GM12801 (cell line): ENCODE measurements at regions not wholly inside any gene's neighbourhood (a gene's known extent, or its start where the extent isn't known, plus 50 kb on each side); places are given as distances from the start of the nearest gene placed in this dataset.

Source experiments
- TF ChIP-seq, protein P1 (sequence below): IDR thresholded peaks from one replicate; pipeline ENCODE4 v1.5.1; 2011; ENCODE audit warnings: control low read depth; ENCODE audit not compliant: insufficient read length; ENCODE audit errors: extremely low read depth

DNA sequence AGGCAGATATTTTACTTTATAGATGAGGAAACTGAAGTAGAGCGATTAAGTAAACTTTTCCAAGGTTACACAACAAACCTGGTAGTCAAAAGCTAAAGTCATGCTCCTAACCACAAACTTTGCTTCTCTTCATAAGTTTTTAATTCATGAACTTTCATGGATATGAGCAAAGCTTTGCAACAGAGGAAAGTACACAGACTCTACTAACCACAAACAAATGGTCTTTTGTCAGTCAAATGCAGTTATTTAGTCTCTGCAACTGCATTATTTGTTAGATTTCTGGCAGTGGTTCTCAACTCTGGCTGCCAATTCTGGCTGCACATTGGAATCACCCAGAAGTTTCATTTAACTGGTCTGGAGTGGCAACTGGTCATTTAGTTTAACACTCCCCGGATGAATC is 140.6 kb upstream of the TMEM168 start:
- TF ChIP-seq, protein P1, sequence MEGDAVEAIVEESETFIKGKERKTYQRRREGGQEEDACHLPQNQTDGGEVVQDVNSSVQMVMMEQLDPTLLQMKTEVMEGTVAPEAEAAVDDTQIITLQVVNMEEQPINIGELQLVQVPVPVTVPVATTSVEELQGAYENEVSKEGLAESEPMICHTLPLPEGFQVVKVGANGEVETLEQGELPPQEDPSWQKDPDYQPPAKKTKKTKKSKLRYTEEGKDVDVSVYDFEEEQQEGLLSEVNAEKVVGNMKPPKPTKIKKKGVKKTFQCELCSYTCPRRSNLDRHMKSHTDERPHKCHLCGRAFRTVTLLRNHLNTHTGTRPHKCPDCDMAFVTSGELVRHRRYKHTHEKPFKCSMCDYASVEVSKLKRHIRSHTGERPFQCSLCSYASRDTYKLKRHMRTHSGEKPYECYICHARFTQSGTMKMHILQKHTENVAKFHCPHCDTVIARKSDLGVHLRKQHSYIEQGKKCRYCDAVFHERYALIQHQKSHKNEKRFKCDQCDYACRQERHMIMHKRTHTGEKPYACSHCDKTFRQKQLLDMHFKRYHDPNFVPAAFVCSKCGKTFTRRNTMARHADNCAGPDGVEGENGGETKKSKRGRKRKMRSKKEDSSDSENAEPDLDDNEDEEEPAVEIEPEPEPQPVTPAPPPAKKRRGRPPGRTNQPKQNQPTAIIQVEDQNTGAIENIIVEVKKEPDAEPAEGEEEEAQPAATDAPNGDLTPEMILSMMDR, result no peak

DNA sequence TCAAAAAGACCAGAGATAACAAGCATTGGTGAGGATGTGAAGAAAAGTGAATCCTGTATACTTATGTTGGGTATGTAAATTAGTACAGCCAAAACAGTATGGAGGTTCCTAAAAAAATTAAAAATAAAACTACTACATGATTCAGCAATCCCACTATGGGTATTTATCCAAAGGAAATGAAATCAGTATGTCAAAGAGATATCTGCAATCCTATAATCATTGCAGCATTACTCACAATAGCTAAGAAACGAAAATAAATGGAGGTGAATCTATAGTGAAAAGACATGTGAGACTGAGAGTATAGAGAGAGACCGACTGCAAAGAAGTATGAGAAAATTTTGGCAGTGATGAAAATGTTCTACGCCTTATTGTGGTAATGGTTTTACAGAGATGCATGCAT is 139.2 kb upstream of the TMEM168 start:
- TF ChIP-seq, protein P1, result no peak

DNA sequence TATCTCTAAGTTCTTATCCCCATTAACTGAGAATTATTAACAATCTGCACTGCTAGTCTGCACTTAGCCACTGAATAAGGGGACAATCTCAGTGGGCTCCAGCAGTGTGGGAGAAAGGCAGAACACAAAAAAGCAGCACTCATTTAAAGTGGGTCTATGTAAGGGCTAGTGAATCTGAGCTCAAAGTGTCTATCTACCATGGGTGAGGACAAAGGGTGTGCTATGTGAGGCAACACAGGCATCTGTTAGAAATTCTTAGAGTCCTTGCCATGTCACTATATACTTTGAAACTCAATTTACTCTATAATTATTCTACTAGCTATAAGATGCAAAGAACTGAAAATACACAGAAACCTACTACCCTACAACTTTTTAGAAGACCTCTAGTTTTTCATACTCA is 135.8 kb upstream of the TMEM168 start:
- TF ChIP-seq, protein P1, result no peak

DNA sequence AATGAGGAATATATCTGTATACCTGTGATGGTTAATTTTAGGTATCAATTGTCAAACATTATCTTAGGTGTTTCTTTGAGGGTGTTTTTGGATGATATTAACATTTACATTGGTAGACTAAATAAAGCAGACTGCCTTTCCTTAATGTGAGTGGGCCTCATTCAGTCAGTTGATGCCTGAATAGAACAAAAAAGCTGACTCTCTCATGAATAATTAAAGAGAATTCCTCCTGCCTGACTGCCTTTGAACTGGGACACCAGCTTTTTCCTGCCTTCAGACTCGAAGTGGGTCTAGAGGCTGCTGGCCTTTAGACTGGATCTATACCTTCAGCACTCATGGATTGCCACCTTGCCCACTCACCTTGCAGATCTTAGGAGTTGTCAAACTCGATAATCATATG is 117.9 kb upstream of the TMEM168 start:
- TF ChIP-seq, protein P1, result no peak

DNA sequence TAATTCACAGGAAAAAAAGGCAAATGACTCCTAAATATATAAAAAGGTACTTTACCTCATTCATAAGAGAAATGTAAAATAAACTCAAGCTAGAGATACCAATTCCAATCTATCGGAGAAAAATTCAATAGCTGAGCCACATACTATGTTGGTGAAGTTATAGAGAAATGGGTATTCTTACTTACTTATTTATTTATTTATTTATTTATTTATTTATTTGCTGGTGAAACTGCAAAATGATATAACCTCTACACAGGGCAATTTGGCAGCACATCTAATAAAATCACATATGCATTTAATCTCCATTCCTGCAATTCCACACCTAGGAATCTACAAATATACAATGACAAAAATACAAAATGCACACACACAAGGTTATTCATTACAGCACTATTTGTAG is 117.5 kb upstream of the TMEM168 start:
- TF ChIP-seq, protein P1, result no peak

DNA sequence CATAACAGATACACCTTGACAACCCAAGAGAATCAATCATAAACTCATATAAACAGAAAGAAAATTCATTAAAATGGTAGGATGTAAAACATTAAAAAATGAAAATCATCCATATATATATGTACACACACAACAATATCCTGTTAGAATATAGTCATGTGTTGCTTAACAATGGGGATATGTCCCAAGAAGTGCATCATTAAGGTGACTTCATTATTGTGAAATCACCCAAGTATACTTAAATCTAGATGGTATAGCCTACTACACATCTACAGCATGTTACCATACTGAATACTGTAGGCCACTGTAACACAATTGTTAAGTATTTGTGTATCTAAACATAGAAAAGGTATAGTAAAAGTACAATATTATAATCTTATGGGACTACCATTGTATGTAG is 115.8 kb upstream of the TMEM168 start:
- TF ChIP-seq, protein P1, result no peak

DNA sequence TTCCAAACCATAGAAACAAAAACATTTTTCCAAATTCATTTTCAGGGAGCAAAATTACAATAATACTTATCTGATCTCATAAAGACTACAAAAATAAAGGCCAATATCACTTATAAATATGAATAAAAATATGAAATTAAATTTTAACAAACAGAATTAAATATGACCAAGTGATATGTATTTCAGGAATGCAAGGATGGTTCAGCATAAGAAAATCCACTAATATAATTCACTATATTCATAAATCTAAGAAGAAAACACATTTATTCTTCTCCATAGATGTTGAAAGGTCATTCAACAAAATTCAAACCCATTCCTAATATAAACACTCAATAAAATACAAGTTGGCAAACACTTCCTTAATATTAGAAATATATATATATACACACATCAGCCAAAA is 115.2 kb upstream of the TMEM168 start:
- TF ChIP-seq, protein P1, result no peak
